HL-60 (cell line): ENCODE measurements at regions not wholly inside any gene's neighbourhood (a gene's known extent, or its start where the extent isn't known, plus 50 kb on each side); places are given as distances from the start of the nearest gene placed in this dataset.
"Not testable (repeated sequence)": the region's sequence is repeated elsewhere in the genome, so short reads cannot be mapped to it uniquely, and the experiment has no call there.

Experiments
- DNase-seq, 2 experiments: peaks; one replicate each; pipeline ENCODE4 v3.0.0-alpha.2; 2010 to 2020; ENCODE audit warnings: low read depth in 1 of 2, low spot score in 1 of 2
- H3K27ac ChIP-seq: fragments of 250-450 bp; sonication (Bioruptor Pico); replicated peaks from 2 replicates; pipeline ENCODE4 v1.5.1; 2020; ENCODE audit warnings: mild to moderate bottlenecking, moderate library complexity
- H3K27me3 ChIP-seq: fragments of 250-450 bp; sonication (Bioruptor Pico); 2 replicates; pipeline ENCODE4 v1.5.1; 2021; ENCODE audit warnings: mild to moderate bottlenecking, moderate library complexity; ENCODE audit not compliant: insufficient read depth, poor library complexity, severe bottlenecking
- H3K4me3 ChIP-seq: replicated peaks from 2 replicates; pipeline ENCODE4 v1.5.1; 2011; ENCODE audit warnings: mild to moderate bottlenecking, control low read depth, low read length; ENCODE audit not compliant: insufficient read depth
- GABPA ChIP-seq: IDR thresholded peaks from 2 replicates; pipeline ENCODE4 v1.6.1; 2012; ENCODE audit warnings: low read depth
- POLR2AphosphoS5 ChIP-seq: IDR thresholded peaks from 2 replicates; pipeline ENCODE4 v1.6.1; 2012; ENCODE audit warnings: low read depth
- SPI1 ChIP-seq: IDR thresholded peaks from 2 replicates; pipeline ENCODE4 v1.6.1; 2012; ENCODE audit warnings: low read depth, mild to moderate bottlenecking, borderline replicate concordance
- TF ChIP-seq, protein P1 (sequence below): IDR thresholded peaks from one replicate; pipeline ENCODE4 v1.5.1; 2011; ENCODE audit warnings: low read length, control low read depth, inconsistent platforms; ENCODE audit not compliant: insufficient read depth
- TF ChIP-seq, protein P2 (sequence below): IDR thresholded peaks from 2 replicates; pipeline ENCODE4 v1.6.1; 2012; ENCODE audit warnings: low read depth; ENCODE audit not compliant: insufficient replicate concordance

DNA sequence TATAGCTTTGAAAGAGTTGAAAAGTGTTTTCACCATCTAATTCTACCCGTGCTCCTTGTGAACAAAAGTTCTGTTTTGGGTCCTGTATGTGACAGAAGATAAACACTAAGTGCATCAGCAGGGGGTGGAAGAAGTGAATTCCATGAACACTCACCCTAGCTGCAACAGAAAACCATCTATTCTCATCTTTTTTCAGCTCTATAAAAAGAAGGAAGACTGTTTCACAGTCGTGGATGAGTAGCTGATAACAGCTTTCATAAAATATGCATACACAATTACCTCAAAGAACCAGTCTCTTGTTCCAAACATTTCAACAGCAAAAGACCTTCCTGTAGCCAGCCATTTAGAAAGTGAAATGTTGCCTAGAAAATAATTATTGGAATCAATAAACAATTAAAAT, 281.7 kb upstream of the RASGRP1 start:
- H3K27ac ChIP-seq: no peak overlapping the region
- no peak for TF ChIP-seq SPI1
- TF ChIP-seq, protein P1, sequence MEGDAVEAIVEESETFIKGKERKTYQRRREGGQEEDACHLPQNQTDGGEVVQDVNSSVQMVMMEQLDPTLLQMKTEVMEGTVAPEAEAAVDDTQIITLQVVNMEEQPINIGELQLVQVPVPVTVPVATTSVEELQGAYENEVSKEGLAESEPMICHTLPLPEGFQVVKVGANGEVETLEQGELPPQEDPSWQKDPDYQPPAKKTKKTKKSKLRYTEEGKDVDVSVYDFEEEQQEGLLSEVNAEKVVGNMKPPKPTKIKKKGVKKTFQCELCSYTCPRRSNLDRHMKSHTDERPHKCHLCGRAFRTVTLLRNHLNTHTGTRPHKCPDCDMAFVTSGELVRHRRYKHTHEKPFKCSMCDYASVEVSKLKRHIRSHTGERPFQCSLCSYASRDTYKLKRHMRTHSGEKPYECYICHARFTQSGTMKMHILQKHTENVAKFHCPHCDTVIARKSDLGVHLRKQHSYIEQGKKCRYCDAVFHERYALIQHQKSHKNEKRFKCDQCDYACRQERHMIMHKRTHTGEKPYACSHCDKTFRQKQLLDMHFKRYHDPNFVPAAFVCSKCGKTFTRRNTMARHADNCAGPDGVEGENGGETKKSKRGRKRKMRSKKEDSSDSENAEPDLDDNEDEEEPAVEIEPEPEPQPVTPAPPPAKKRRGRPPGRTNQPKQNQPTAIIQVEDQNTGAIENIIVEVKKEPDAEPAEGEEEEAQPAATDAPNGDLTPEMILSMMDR: no peak
- TF ChIP-seq, protein P2, sequence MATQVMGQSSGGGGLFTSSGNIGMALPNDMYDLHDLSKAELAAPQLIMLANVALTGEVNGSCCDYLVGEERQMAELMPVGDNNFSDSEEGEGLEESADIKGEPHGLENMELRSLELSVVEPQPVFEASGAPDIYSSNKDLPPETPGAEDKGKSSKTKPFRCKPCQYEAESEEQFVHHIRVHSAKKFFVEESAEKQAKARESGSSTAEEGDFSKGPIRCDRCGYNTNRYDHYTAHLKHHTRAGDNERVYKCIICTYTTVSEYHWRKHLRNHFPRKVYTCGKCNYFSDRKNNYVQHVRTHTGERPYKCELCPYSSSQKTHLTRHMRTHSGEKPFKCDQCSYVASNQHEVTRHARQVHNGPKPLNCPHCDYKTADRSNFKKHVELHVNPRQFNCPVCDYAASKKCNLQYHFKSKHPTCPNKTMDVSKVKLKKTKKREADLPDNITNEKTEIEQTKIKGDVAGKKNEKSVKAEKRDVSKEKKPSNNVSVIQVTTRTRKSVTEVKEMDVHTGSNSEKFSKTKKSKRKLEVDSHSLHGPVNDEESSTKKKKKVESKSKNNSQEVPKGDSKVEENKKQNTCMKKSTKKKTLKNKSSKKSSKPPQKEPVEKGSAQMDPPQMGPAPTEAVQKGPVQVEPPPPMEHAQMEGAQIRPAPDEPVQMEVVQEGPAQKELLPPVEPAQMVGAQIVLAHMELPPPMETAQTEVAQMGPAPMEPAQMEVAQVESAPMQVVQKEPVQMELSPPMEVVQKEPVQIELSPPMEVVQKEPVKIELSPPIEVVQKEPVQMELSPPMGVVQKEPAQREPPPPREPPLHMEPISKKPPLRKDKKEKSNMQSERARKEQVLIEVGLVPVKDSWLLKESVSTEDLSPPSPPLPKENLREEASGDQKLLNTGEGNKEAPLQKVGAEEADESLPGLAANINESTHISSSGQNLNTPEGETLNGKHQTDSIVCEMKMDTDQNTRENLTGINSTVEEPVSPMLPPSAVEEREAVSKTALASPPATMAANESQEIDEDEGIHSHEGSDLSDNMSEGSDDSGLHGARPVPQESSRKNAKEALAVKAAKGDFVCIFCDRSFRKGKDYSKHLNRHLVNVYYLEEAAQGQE: no peak
- no peak for DNase-seq
- H3K27me3 ChIP-seq: no peaks in the 10 kb centered on the region
- no peak overlapping the region for H3K4me3 ChIP-seq

DNA sequence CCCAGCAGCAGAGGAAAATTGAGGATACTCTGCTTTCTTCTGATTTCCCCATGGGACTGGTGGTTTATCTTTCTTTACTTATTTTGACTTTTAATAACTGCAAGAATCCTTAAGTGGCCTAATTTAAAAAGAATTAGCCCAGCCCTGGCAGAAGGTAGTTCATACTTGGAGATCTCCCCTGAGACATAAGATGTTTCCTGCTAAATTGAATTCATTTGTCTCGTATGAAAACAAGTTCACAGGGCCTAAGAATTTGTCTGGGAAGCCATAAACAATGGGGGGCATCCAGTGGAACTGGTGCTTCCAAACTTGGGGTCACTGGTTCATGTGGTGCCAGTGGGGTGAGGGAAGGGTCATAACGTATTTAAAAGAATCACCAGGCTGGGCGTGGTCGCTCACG, 283.1 kb upstream of the RASGRP1 start:
- Histone ChIP-seq H3K4me3 (no peak overlapping the region), H3K27me3 (no peaks in the 10 kb centered on the region), H3K27ac (no peak overlapping the region)
- no peak for DNase-seq
- TF ChIP-seq, protein P2: no peak
- TF ChIP-seq SPI1 (no peak), POLR2AphosphoS5 (no peak), GABPA (no peak)
- TF ChIP-seq, protein P1: no peak

DNA sequence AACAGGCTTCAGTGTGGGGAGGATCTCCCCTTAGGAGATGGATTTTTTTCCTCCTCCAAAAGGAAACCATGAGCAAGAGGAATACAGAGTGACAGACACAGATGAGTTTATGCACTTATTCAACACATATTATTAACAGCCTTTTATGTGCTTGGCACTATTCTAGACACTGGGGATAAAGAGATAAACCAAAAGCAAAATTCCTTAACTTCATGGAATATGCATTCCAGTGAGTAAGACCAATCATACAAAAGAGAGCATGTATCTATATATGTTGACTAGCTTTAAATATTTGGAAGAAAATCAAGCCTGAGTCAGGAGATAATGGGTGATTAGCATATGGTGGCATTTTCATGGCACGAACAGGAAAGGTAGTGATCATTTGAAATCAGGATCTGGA, 284.4 kb upstream of the RASGRP1 start:
- no peak for DNase-seq
- no peaks in the 10 kb centered on the region for H3K27me3 ChIP-seq
- no peak for TF ChIP-seq POLR2AphosphoS5
- TF ChIP-seq GABPA: no peak
- TF ChIP-seq, protein P1: no peak
- TF ChIP-seq, protein P2: no peak
- TF ChIP-seq SPI1: no peak
- no peak overlapping the region for H3K4me3 ChIP-seq
- no peak overlapping the region for H3K27ac ChIP-seq

DNA sequence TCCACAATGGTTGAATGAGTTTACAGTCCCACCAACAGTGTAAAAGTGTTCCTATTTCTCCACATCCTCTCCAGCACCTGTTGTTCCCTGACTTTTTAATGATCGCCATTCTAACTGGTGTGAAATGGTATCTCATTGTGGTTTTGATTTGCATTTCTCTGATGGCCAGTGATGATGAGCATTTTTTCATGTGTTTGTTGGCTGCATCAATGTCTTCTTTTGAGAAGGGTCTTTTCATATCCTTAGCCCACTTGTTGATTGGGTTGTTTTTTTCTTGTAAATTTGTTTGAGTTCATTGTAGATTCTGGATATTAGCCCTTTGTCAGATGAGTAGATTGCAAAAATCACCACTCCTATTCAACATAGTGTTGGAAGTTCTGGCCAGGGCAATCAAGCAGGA, 287.6 kb upstream of the RASGRP1 start:
- H3K27ac ChIP-seq, H3K27me3 ChIP-seq, DNase-seq, H3K4me3 ChIP-seq: not testable (repeated sequence)
